ENCODE measurements at regions not wholly inside any gene's neighbourhood (a gene's known extent, or its start where the extent isn't known, plus 50 kb on each side); places are given as distances from the start of the nearest gene placed in this dataset.
"Not testable (repeated sequence)": the region's sequence is repeated elsewhere in the genome, so short reads cannot be mapped to it uniquely, and the experiment has no call there.

DNA sequence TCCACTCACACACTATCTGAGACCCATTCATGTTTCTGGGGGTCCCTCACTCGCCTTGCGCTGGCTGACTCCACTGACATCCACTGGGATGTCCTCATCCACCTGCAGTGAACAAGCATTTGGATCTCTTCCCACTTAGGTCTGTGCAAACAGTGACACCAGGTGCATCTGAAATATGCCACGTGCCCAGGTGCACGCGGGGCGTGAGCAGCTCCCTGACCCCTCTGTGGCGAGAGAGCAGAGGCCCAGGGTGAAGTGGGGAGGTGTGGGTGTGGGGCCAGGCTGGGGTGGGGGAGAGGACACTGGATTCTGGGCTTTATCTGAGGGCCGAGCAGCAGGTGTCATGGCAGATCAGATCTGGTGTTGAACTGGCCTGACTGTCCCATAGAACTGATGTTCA lies 85.4 kb upstream of the LPCAT1 start:
- not testable (repeated sequence) for H4K20me1 ChIP-seq (ENCODE audit: insufficient read depth, poor library complexity, severe bottlenecking); H3K9me3 ChIP-seq (ENCODE audit: low read depth); H3K27me3 ChIP-seq; DNase-seq (ENCODE audit: low spot score); H3K79me2 ChIP-seq; H3K4me2 ChIP-seq; H3K9me2 ChIP-seq (replicated peaks; ENCODE audit: insufficient read depth); H3K4me3 ChIP-seq; H3K4me1 ChIP-seq (ENCODE audit: insufficient read depth); H2AFZ ChIP-seq; H3K36me3 ChIP-seq (replicated peaks; ENCODE audit: insufficient read depth, low read depth); H3K27ac ChIP-seq
- WGBS (ENCODE audit: low lambda C conversion rate, missing lambda C conversion rate) = 85% methylated on average over 7 of the region's 8 CpGs

DNA sequence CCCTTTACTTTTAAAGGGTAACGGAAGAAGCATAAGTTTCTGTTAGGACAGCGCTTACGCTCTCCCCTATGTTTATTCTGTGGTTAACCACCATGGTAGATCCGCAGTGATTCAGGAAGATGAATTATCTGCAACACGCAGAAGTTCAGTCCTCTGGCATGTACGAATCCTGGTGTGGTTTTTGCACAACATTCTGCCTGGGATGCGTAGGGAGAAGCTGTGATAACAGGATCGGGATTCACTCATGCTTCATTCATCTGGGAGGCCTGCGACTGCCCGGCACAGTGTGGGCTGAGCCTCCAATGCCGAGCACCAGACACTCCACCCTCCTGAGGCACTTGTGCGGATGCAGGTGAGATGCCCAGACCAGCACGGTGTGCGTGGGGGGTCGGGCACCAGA lies 84.6 kb upstream of the LPCAT1 start:
- WGBS (ENCODE audit: low lambda C conversion rate, missing lambda C conversion rate) = 68% methylated on average over 8 of the region's 15 CpGs
- not testable (repeated sequence) for H2AFZ ChIP-seq; H3K9me3 ChIP-seq (ENCODE audit: low read depth); H3K4me1 ChIP-seq (ENCODE audit: insufficient read depth); H4K20me1 ChIP-seq (ENCODE audit: insufficient read depth, poor library complexity, severe bottlenecking); H3K4me3 ChIP-seq; H3K27me3 ChIP-seq; H3K79me2 ChIP-seq; H3K27ac ChIP-seq; H3K36me3 ChIP-seq (replicated peaks; ENCODE audit: insufficient read depth, low read depth); DNase-seq (ENCODE audit: low spot score); H3K9me2 ChIP-seq (replicated peaks; ENCODE audit: insufficient read depth); H3K4me2 ChIP-seq

- H3K4me2 ChIP-seq; H3K9me3 ChIP-seq (ENCODE audit: low read depth); H3K9me2 ChIP-seq (replicated peaks; ENCODE audit: insufficient read depth); H3K27me3 ChIP-seq; H4K20me1 ChIP-seq (ENCODE audit: insufficient read depth, poor library complexity, severe bottlenecking); H3K79me2 ChIP-seq; H3K4me1 ChIP-seq (ENCODE audit: insufficient read depth); DNase-seq (ENCODE audit: low spot score); H3K4me3 ChIP-seq; H2AFZ ChIP-seq; H3K36me3 ChIP-seq (replicated peaks; ENCODE audit: insufficient read depth, low read depth); H3K27ac ChIP-seq: not testable (repeated sequence)
- 77% methylated on average over 3 of the region's 9 CpGs for WGBS (ENCODE audit: low lambda C conversion rate, missing lambda C conversion rate)
These were observed 83.2 kb upstream of the LPCAT1 start for GRCh38 chr5:1606951-1607350.

DNA sequence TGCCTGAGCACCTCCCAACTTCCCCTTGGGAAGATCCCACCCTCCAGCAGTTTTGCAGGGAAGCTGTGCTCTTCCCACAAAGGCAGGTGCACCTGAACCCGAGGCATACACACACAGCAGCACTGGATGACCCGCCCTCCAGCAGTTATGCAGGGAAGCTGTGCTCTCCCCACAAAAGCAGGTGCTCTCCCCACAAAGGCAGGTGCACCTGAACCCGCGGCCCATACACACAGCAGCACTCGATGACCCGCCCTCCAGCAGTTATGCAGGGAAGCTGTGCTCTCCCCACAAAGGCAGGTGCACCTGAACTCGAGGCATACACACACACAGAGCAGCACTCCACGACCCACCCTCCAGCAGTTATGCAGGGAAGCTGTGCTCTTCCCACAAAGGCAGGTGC lies 80.2 kb upstream of the LPCAT1 start:
- not testable (repeated sequence) for DNase-seq (ENCODE audit: low spot score); H2AFZ ChIP-seq; H3K4me1 ChIP-seq (ENCODE audit: insufficient read depth)

DNA sequence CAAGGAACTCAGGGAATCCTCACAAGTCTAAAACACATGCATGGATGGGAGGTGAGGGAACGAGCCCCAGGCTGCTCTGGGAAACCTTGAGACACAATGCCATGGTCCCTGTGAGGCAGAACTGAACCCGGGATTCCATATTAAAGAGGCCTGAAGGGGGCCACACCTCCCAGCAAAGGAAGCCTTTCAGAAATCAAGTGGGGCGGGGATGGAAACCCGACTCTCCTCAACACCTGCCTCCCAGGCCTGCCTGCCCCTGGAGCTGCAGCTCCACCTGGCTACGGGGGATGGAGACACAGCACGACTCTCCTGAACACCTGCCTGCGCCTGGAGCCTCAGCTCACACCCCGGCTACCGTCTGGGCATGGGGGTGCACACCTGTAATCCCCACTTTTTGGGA lies 77.8 kb upstream of the LPCAT1 start:
- H3K27me3 ChIP-seq; H2AFZ ChIP-seq; H3K27ac ChIP-seq; H3K9me3 ChIP-seq (ENCODE audit: low read depth); H3K9me2 ChIP-seq (replicated peaks; ENCODE audit: insufficient read depth); H3K4me3 ChIP-seq; H3K79me2 ChIP-seq; H3K4me1 ChIP-seq (ENCODE audit: insufficient read depth); H3K36me3 ChIP-seq (replicated peaks; ENCODE audit: insufficient read depth, low read depth); H3K4me2 ChIP-seq; H4K20me1 ChIP-seq (ENCODE audit: insufficient read depth, poor library complexity, severe bottlenecking): not testable (repeated sequence)
- WGBS (ENCODE audit: low lambda C conversion rate, missing lambda C conversion rate) = 65% methylated on average over 9 of the region's 9 CpGs
- DNase-seq (ENCODE audit: low spot score) = peak; percentile 23

More for the DNA sequence above, 80.2 kb upstream of the LPCAT1 start:
- H3K9me2 ChIP-seq (replicated peaks; ENCODE audit: insufficient read depth); H4K20me1 ChIP-seq (ENCODE audit: insufficient read depth, poor library complexity, severe bottlenecking); H3K4me3 ChIP-seq; H3K79me2 ChIP-seq; H3K36me3 ChIP-seq (replicated peaks; ENCODE audit: insufficient read depth, low read depth); H3K9me3 ChIP-seq (ENCODE audit: low read depth); H3K4me2 ChIP-seq; H3K27ac ChIP-seq; H3K27me3 ChIP-seq: not testable (repeated sequence)
- WGBS (ENCODE audit: low lambda C conversion rate, missing lambda C conversion rate) = 81% methylated on average over 8 of the region's 8 CpGs

- H3K79me2 ChIP-seq; H3K4me1 ChIP-seq (ENCODE audit: insufficient read depth); H3K4me2 ChIP-seq; H3K9me3 ChIP-seq (ENCODE audit: low read depth); H3K9me2 ChIP-seq (replicated peaks; ENCODE audit: insufficient read depth); H4K20me1 ChIP-seq (ENCODE audit: insufficient read depth, poor library complexity, severe bottlenecking); H2AFZ ChIP-seq; H3K4me3 ChIP-seq; H3K36me3 ChIP-seq (replicated peaks; ENCODE audit: insufficient read depth, low read depth); H3K27me3 ChIP-seq; H3K27ac ChIP-seq: not testable (repeated sequence)
- WGBS (ENCODE audit: low lambda C conversion rate, missing lambda C conversion rate) = 80% methylated on average over 5 of the region's 5 CpGs
- peak; percentile 34 for DNase-seq (ENCODE audit: low spot score)
- peak; percentile 42 for TF ChIP-seq CTCF (IDR thresholded peaks at IDR 0.05; ENCODE audit: poor library complexity)
These were observed 75.4 kb upstream of the LPCAT1 start for GRCh38 chr5:1598950-1599737.

- not testable (repeated sequence) for H3K36me3 ChIP-seq (replicated peaks; ENCODE audit: insufficient read depth, low read depth); DNase-seq (ENCODE audit: low spot score); H4K20me1 ChIP-seq (ENCODE audit: insufficient read depth, poor library complexity, severe bottlenecking); H3K27me3 ChIP-seq; H3K9me2 ChIP-seq (replicated peaks; ENCODE audit: insufficient read depth); H3K4me2 ChIP-seq; H3K4me3 ChIP-seq; H3K4me1 ChIP-seq (ENCODE audit: insufficient read depth); H3K9me3 ChIP-seq (ENCODE audit: low read depth); H3K79me2 ChIP-seq; H2AFZ ChIP-seq
- 62% methylated on average over 3 of the region's 3 CpGs for WGBS (ENCODE audit: low lambda C conversion rate, missing lambda C conversion rate)
- peak overlapping the region; percentile 80 for H3K27ac ChIP-seq
These were observed 73.3 kb upstream of the LPCAT1 start for GRCh38 chr5:1597093-1597473.

DNA sequence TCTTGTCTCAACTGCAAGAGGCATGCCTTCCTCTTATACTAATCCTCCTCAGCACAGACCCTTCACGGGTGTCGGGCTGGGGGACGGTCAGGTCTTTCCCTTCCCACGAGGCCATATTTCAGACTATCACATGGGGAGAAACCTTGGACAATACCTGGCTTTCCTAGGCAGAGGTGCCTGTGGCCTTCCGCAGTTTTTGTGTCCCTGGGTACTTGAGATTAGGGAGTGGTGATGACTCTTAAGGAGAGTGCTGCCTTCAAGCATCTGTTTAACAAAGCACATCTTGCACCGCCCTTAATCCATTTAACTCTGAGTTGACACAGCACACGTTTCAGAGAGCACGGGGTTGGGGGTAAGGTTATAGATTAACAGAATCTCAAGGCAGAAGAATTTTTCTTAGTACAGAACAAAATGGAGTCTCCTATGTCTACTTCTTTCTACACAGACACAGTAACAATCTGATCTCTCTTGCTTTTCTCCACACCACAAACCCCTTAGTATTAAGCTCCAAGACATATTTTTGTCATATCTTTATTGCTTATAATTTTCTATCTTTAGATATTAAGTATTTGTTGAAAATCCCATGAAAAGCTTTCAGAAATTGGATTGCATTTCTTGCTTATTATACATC lies 72.8 kb upstream of the LPCAT1 start:
- H3K79me2 ChIP-seq; H4K20me1 ChIP-seq (ENCODE audit: insufficient read depth, poor library complexity, severe bottlenecking); H3K9me2 ChIP-seq (replicated peaks; ENCODE audit: insufficient read depth); DNase-seq (ENCODE audit: low spot score); H3K27me3 ChIP-seq; H3K9me3 ChIP-seq (ENCODE audit: low read depth); H3K36me3 ChIP-seq (replicated peaks; ENCODE audit: insufficient read depth, low read depth); H3K4me2 ChIP-seq; H3K4me3 ChIP-seq; H2AFZ ChIP-seq; H3K4me1 ChIP-seq (ENCODE audit: insufficient read depth): not testable (repeated sequence)
- WGBS (ENCODE audit: low lambda C conversion rate, missing lambda C conversion rate) = 27% methylated on average over 8 of the region's 8 CpGs
- H3K27ac ChIP-seq = peak overlapping the region; percentile 80
